ENCODE measurements at regions not wholly inside any gene's neighbourhood (a gene's known extent, or its start where the extent isn't known, plus 50 kb on each side); places are given as distances from the start of the nearest gene placed in this dataset.
"Not testable (repeated sequence)": the region's sequence is repeated elsewhere in the genome, so short reads cannot be mapped to it uniquely, and the experiment has no call there.

DNA sequence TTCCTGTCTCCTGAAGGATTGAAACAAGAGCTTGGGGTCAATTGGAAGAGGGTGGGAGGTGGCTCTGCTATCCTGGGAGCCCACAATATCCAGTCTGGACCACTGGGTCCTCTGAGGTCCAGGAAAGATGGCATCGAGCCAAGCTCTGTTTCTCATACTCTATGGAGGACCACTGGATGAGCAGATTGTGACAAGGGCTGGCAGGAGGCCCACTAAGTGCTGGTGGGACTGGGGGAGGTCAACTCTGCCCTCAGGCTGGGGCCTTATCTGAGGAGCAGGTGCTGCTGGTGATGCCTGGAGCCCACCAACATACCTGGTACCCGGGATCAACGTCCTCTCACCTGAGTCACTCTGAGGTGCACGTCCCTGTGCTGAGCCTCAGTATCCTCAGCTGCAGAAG, 142.4 kb downstream of the NDUFA10 start:
- no peak for DNase-seq

DNA sequence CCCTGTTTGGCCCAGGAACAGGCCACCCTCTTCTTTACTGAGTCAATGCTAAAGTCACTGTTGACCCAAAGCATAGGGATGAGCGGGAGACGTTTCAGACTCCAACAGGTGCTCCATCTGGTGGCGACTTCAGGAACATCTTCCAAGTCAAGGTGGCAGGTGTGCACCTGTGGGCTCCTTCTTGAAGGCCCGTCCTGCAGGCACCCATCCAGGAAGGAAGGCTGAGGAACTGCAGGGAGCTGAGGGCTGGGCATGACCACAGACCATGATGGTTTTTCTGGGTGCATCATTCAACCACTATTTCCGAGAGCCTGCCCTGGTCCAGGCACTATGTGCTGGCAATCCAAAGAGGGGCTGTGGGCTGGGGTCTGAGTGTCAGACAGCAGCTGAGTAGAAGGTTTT, 142.8 kb downstream of the NDUFA10 start:
- DNase-seq = peak; percentile 4

DNA sequence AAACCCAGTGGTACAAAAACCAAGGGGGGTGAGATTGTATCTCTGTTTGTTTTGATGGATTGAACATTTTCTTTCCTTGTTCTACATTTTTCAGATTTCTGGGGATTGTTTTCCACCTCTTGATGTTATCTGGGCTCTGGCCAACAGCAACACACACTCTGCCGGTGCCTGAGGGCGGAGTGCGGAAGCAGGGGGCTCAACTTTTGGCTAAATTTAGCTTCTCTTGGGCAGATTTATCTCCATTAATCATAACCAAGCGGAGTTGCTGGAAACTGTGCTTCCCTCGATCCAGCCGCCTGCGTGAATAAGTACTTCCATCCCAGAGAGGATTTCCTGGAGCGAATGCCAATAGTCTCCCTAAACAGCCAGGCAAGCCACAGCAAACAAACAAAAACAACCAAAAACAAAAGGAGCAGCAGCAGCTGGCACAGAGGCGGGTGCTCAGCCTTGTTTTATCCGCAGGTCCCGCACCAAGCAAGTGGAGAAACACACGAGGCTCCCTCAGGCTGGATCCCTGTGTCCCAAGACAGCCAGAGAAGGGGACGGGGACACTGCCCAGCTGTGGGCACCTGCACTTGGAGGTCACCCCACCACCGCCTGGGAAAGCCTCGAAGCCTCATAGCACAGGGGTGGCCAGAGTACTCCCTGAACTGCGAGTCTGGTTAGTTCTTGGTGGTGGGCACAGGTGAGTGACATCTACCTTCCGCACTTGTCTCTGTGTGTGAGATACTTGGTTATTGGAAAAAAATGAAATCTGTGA, 143.4 kb downstream of the NDUFA10 start:
- peak; percentile 39 for DNase-seq

DNA sequence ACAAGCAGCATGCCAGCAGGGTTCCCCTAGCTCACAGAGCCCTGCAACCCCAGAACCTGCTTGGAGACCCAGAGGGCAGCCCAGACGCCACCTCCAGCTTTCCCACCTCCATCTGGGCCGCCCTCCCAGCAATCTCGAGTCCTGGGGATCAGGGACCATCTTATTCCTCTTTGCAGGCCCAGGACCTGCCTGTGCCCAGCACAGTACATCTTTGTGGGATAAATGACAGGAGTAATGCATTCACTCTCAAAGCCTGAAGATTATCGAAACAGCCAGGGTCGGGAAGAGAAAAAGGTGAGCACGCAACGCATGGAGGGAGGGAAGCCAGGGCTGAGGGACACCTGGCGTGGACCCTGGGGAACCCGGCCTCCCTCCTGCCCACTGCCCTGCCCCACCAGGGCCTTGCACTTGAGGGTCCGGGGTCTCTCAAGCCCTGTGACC, 144.1 kb downstream of the NDUFA10 start:
- DNase-seq = no peak

DNA sequence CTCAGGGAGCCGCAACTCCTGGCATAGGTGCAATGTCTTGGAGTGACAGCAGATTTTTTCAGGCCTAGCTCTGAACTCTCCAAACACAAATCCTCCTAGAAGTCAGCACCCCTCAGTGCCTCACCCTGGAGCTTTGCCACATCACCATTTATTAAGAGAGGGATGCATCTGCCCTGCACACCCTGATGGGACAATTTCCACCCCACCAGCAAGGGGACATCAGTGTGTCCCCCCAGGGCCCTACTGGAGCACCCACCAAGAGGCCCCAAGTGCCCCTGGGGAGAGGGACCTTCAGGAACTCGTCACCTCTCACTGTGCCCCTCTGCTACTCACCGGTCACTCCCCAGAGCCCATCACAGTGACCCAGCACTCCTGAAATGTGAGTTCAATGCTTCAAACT, 144.7 kb downstream of the NDUFA10 start:
- no peak for DNase-seq

GRCh38 chr2:239879423-239880084, 145.6 kb downstream of the NDUFA10 start:
- DNase-seq = no peak

DNA sequence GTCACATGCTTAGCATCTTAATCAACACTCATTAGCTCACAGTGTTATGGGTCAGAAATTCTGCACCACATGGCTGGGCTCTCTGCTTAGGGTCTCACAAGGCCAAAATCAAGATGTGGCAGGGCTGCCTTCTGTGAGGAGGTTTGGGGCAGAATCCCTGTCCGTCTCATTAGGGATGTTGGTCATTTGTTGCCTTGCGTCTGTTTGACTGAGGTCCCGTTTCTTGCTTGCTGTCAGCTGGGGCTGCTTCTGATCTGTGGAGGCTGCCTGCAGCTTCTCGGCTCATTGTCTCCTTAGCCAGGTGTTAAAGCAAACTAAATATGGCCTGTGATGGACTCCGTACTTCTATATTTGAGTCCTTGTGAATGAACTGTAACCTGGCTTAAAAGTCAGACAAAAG, 146.5 kb downstream of the NDUFA10 start:
- no peak for DNase-seq

- no peak for DNase-seq
Observed at GRCh38 chr2:239876948-239877289, 148.2 kb downstream of the NDUFA10 start.

DNA sequence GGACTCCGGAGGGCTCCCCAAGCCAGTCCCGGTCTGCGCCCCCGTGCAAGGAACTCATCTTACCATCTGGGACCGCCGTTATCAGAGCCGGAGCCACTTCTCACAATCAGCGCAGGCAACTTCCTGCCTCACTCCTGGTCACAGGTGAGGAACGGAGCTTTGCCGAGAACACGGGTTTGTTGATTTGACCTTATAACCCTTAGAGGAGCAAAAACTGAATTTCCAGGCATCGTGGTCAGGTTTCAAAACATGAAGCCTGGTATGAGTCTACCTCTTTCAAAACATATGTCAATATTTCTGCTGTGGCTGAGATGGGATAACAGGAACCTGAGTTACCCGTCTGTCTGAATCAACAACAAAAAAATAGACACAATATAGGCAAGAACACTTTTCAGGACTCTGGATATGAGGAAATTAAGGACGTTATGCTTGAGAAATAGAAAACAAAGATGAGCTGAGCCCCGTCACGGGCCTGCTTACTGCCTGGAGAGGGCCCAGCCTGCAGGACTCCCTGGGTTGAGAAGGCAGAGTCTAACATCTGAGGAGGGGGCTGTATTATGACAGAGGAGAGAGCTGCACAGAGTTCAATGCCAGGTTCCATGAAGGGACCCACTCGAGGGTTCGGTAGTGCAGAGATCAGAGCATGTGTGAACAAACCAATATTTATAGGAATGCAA, 148.7 kb downstream of the NDUFA10 start:
- DNase-seq = no peak

DNA sequence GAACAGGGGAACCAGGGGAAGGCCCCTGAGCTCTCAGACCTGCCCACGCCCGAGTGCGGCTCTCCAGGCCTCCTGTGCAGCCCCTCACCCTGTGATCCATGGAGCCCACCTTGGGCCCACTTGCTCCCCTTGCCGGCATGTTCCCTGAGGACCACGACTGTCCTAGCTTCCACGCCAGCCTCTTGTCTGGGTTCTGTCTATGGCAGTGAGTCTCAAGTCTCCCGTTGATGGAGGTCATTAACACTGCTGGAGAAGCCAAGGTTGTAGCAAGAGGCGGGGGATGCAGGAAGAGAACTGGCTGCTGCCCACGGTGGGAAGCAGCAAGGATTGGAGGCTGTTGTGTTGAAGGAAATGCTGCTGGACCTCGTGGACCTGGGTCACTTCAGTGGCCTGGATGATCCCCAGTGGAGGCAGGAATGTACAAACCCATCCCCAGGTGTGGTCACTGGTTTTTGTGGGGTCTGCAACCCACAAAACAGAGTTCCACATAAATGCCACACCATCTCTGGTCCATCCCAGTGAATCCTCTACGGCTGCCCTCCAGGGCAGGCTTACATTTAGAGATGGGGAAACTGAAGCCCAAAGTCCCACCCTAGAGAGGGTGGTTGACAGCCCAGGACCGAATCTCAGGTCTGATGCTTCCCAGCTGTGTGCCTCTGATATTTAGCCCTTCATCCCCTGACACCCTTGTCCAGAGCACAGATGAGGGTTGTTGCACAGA, 150.3 kb downstream of the NDUFA10 start:
- no peak for DNase-seq

DNA sequence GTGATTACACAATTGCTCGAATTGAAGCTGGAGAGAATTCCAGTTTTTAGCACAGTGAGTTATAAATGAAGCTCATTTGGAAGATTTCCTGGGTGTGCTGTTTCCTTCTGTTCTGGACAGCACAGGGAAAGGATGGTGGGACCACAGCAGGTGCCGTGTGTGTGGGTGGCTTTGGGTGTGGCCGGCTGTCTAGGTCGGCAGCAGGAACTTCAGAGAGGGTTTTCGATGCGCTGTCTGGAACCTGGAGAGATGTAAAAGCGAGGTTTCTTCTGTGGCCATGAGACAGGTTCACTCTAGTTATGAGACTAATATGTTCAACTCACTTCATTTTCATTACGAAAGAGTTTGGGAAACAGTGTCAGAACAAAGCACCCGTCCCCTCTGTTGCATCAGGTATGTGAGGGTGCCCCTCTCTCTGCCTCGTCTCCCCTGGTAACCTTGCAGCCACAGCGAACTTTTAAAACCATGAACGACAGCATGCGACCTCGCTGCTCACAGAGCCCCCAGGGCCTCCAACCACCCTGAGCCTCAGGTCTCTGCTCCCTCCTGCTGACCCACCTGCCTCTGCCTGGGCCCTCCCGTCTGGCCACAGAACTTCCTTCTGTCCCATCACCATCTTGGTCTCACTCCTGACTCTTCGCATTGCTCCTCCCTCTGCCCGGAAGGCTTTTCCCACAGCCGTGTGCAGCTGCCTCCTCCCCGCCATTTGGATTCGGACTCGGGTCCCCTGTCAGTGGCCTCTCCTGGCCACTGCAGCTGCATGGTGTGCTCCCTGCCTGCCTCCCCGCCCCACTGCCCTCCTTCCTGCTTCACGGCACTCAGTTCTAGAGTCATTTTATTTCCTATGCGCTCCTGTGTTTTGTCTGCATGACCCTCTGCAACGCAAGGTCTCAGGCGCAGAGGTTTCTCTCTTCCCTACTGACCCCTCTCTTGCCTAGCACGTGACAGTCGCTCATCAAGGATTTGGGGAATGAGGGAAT, 151.2 kb downstream of the NDUFA10 start:
- no peak for DNase-seq

DNA sequence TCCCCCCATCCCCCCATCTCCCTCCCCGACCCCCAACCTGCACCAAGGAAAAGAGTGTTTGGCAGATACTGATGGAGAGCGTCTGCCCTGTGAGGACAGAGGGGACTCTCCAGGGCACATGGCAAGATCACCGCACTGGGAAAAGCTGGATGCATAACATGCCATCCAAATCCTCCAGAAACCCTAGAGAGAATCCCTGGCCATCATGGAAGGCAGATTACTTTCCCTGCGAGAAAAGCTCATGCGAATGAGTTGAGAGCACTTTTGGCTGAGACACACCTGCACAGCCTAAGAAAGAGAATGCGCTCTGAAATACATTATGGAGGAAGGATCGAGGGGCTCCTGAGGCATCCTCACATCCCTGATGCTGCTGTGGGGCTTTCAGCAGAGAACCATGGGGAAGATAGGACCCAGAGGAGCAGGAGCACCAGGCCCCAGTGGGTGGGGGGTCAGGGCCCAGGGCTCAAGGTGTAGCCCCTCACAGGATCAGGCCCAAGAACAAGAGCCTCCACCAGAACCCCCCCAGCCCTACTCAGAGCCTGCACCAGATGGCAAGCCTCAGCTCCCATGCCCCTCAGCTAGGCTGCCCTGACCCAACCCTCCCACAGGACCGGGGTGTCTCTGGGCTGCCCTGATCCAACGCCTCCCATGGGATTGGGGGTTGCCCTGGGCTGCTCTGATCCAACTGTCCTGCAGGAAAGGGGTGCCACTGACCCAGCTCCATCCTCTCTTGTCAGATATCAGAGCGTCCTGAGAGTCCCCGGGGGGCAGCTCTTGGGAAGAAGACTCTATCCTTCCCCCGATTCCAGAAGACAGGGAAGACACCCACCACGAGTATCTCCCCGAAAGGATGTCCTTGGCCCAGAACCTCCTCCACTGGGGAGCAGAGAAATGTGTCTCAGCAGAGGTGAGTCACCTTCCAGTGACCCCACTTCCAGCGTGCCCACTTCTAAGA, 153.4 kb downstream of the NDUFA10 start:
- no peak for DNase-seq

DNA sequence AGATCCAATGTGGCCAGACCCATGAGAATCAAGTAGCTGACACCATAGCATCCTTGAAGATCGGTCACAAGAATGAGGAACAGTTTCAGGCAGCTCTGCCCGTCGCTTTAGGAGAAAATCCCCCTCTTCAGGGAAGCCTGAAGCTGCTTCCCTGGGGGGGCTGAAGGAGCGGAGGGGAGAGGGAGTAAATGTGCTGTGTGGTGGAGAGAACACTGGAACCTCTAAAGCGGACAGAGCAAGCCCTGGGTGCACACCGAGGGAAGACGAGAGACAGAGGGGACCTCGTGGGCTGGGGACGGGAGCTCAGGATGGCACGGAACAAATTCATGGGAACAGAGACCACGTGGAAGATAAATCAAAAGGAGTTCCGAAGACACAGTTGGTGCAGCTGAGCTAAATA, 154.3 kb downstream of the NDUFA10 start:
- DNase-seq = no peak

DNA sequence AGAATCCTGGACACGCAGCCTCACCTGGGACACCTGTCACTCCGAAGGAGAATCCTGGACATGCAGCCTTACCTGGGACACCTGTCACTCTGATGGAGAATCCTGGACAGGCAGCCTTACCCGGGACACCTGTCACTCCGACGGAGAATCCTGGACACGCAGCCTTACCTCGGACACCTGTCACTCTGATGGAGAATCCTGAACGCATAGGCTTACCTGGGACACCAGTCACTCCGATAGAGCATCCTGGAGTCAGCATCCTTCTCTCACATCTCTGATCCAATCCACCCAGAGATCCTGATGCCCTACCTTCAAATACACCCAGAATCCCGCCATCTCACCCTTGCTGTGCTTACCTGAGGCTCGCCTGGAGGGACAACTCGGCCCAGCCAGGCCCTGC, 154.9 kb downstream of the NDUFA10 start:
- DNase-seq = no peak

DNA sequence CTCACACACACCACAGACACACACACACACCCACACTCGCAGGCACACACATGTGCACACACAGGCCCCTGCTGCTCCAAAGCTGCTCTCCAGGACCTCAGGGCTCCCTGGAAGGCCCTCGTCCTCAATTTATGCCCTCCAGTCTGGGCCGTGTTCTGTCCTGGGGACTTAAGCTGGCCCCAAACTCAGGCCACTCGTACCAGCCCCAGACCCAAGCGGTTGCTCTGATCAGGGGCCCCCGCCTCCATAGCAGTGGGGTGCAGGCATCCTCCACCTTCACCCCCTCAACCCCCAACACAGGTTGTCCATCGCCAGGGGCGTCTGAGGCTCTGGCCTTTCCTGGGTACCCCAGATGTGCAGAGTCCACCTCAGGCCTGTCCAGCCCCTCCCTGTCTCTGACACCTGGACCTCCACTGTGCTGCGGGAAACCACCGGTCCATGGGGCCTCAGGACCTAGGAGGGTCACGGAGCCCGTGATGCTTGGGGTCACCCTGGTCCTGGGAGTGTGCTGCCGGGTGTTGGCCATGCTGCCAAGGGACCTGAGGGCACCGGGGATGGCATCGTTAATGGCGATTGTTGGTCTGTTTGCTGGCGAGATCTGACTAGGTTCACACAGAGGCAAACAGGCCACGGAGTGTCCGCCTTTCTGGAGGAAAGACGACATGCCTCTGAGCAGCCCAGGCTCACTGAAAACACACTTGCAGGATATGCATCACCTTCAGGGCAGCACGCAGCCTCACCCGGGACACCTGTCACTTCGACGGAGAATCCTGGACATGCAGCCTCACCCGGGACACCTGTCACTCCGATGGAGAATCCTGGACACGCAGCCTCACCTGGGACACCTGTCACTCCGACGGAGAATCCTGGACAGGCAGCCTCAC, 155.6 kb downstream of the NDUFA10 start:
- no peak for DNase-seq

- DNase-seq = no peak
Observed at GRCh38 chr2:239868556-239869181, 156.5 kb downstream of the NDUFA10 start.

DNA sequence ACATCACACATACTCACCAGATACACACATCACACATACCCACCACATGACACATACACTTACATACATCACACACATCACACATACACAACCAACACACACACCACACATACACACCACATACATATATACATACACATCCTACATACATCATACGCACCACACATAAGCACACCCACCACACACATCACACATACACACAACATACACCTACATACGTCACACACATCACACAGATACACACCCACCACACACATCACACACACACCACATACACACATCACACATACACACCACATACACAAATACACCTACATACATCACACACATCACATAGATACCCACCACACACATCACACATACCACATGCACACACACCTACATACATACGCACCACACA, 158.4 kb downstream of the NDUFA10 start:
- no peak for DNase-seq

DNA sequence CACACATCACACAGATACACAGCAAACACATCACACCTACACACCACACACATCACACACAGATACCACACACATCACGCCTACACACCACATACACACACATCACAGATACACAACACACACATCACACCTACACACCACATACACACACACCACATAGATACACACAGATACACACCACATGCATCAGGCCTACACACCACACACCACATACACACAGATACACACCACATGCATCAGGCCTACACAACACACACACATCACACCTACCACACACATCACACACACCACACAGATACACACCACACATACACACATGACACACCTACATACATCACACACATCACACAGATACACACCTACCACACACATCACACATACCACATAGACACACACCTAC, 158.8 kb downstream of the NDUFA10 start:
- no peak for DNase-seq

DNA sequence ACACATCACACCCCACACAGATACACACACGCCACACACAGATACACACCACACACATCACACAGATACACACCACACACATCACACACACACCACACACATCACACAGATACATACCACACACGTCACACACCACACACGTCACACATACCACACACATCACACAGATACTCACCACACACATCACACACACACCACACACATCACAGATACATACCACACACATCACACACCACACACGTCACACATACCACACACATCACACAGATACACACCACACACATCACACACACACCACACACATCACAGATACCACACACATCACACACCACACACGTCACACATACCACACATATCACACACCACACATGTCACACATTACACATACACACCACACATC, 159.3 kb downstream of the NDUFA10 start:
- DNase-seq = not testable (repeated sequence)

Data from fibroblast of skin of scalp (primary cell).